AG04450 (cell line): ENCODE measurements at regions not wholly inside any gene's neighbourhood (a gene's known extent, or its start where the extent isn't known, plus 50 kb on each side); places are given as distances from the start of the nearest gene placed in this dataset. TPM values are rescaled to one million over a fixed set of nuclear protein-coding genes. Genes with fewer than 3 reads are reported as not detected.

ENCODE experiments used
- CTCF ChIA-PET: fragments of 300-600, 350-600 bp; formaldehyde crosslinking; extraction: SDS; loops from one replicate; lab custom pipeline; 2022; ENCODE audit warnings: antibody characterized with exemption, inconsistent platforms; lab: Charles Lee
- POLR2A ChIA-PET: fragments of 350-600 bp; formaldehyde crosslinking; extraction: SDS; loops from one replicate; lab custom pipeline; 2021; ENCODE audit warnings: antibody characterized with exemption, inconsistent platforms; lab: Yijun Ruan, JAX
- DNase-seq: peaks from one replicate; pipeline ENCODE4 v3.0.0-alpha.2; 2011; ENCODE audit warnings: low read depth, low spot score
- H3K27ac ChIP-seq: one replicate; pipeline ENCODE4 v1.5.1; 2012; ENCODE audit warnings: low read depth, low read length, control low read depth
- H3K27me3 ChIP-seq: one replicate; pipeline ENCODE4 v1.6.0; 2012; ENCODE audit warnings: low read length; ENCODE audit not compliant: control insufficient read depth, insufficient read depth
- H3K4me3 ChIP-seq: 2 replicates; pipeline ENCODE4 v1.5.1; 2011; ENCODE audit warnings: mild to moderate bottlenecking, low read depth, low read length, control low read depth
- H3K9me3 ChIP-seq: 2 replicates; pipeline ENCODE4 v1.5.1; 2012; ENCODE audit warnings: low read length; ENCODE audit not compliant: control insufficient read depth, insufficient read depth
- small RNA-seq: library from RNA; depleted of rRNA; stranded (forward); fragments of <200 nt; gene quantifications from one replicate; pipeline ENCODE3, GENCODE V24; 2012; ENCODE audit warnings: low read depth; ENCODE audit not compliant: insufficient read length
- TF ChIP-seq, protein P1 (sequence below): IDR thresholded peaks from 2 replicates; pipeline ENCODE4 v1.5.1; 2011; ENCODE audit warnings: low read depth, low read length, control low read depth, inconsistent platforms

DNA sequence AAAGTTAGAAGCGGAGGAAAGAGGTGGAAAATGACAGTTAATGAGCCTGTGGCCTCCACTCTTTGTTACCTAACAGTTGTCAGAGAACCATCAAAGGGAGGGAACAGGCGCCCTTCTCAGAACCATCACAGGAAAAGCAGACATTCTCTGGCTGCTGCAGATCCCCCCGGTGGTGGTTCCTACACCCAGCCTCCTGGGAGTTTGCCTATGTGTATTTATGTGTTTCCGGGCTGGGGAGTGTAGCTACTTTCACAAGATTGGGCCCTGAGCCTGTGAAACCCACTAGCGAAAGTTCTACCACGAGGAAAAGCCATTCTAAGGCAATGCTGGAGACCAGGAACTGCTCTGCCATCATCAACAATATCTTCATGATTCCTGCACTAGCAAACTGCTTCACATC is 52.7 kb upstream of the BCOR start:
- ChIA-PET POLR2A (no interaction called here), CTCF (interaction anchor here (1.6 kb wide), 1 partner anchor 19 kb away, joined by 4 read pairs; no protein-coding TSS in a partner anchor)
- TF ChIP-seq, protein P1, sequence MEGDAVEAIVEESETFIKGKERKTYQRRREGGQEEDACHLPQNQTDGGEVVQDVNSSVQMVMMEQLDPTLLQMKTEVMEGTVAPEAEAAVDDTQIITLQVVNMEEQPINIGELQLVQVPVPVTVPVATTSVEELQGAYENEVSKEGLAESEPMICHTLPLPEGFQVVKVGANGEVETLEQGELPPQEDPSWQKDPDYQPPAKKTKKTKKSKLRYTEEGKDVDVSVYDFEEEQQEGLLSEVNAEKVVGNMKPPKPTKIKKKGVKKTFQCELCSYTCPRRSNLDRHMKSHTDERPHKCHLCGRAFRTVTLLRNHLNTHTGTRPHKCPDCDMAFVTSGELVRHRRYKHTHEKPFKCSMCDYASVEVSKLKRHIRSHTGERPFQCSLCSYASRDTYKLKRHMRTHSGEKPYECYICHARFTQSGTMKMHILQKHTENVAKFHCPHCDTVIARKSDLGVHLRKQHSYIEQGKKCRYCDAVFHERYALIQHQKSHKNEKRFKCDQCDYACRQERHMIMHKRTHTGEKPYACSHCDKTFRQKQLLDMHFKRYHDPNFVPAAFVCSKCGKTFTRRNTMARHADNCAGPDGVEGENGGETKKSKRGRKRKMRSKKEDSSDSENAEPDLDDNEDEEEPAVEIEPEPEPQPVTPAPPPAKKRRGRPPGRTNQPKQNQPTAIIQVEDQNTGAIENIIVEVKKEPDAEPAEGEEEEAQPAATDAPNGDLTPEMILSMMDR = peak; percentile 38
- no peak for DNase-seq
- H3K4me3 ChIP-seq = no peak overlapping the region
- no peaks in the 10 kb centered on the region; the same call in 1 of the 2 replicates for H3K9me3 ChIP-seq
- no peaks in the 10 kb centered on the region for H3K27me3 ChIP-seq
- H3K27ac ChIP-seq = no peak overlapping the region

DNA sequence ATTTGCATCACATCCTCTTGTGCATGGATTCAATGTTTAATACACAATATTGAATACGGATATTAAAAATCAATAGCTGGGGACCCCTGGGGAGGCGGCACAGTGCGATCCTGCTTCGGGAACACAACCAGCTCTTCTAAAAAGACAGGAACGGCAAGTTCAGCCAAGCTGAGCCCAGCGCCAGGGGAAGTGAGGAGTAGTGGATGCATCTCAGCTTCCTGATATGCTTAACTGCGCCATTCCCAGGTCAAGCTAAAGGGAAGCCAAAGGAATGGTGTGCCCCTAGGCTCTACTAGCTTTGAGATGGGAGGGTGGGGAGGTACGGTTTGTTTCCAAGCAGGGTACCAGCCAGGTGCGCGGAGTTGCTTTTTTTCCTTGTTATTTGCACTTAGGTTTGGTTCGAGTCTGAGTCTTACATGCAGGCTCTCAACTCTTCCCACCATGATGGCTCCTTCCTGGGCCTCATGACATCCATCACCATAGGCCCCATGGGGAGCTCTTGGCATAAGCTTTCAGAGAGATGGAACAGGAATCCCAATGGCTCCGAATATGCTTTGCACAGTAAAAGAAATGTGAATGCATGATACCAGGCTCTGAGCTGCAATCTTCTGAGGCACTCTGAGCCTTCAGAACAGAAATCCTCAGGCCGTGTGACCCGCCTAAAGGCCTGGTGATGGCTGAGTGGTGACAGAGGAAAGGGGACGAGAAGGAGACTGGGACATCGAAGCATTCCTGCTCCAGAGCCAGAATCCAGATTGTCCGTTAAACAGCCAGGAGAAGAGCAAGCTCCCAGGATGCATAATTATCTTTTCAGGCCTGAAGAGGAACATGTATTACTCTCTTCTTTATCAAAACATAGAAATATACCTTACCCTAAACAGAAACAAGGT is 51.8 kb upstream of the BCOR start:
- no peaks in the 10 kb centered on the region; the same call in 1 of the 2 replicates for H3K9me3 ChIP-seq
- ChIA-PET POLR2A (interaction anchor here (0.5 to 0.7 kb wide), 3 partner anchors 61 to 408 kb away, joined by 3 to 8 read pairs (median 4); no protein-coding TSS in a partner anchor), CTCF (interaction anchor here (1.6 kb wide), 1 partner anchor 19 kb away, joined by 4 read pairs; no protein-coding TSS in a partner anchor)
- DNase-seq = no peak
- H3K27me3 ChIP-seq = no peaks in the 10 kb centered on the region
- TF ChIP-seq, protein P1 = no peak
- no peak overlapping the region for H3K27ac ChIP-seq
- H3K4me3 ChIP-seq = no peak overlapping the region

DNA sequence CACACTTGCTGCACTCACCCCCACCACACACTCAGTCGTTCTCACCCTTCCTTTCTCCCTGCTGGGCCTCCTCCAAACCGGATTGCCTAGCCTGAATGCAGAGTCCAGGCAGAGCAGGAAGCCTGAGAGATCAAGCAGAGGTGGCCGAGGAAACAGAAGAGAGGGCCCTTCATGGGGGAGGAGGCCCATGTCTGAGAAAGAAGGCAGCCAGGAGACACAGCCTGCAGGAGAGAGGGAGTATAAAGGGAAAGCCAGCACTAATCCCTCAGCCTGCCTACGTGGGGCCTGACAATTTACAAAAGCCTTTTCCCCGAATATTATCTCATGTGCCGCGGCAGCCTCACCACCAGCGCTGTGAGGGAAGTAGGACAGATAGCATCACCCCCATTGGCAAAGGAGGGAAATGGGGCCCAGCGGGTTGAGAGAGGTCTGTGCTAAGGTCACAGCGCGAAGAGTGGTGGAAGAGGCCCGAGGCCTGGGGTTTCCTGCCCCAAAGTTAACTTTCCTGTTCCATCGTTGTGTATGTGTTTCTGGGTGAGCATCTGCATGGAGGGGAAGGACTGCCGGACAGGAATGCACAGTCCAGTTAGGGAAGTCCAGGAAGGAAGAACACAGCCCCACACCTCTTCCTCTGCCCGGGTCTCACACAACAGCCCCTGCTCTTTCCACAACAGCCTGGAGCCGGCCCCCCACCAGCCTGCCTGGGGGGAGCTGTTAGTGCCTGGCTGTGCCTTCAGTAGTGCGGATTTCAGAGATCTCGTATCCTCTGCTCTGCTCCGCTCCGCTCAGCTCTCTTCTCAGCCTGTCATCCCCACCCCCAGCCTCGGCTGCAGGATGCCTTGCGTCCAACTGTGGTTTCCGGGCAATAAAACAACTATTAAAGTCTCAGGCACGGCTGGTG is 50.9 kb upstream of the BCOR start:
- ChIA-PET POLR2A (no interaction called here), CTCF (interaction anchor here (1.6 kb wide), 1 partner anchor 20 kb away, joined by 4 read pairs; no protein-coding TSS in a partner anchor)
- H3K27me3 ChIP-seq = no peaks in the 10 kb centered on the region
- H3K27ac ChIP-seq = no peak overlapping the region
- TF ChIP-seq, protein P1 = no peak
- H3K9me3 ChIP-seq = no peaks in the 10 kb centered on the region; the same call in 1 of the 2 replicates
- no peak for DNase-seq
- H3K4me3 ChIP-seq = no peak overlapping the region

DNA sequence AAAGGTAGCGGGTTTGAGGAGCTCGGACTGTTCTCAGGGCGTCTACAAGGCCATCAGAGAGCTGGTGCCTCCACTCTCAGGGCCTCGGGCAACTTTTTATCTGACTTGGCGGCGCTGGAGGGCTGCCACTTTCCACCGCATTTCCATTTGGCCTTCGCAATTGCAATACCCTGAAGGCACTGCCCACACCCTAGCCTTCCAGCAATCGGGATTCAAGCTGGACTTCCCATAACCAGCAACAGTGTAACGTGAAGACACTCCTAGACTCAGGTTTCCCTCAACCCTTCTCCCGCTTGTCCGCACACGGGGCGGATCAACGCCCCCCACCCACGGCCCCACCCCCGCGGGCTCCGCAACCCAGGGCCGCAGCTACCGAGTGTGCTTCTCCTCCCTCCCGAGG is 50.2 kb upstream of the BCOR start:
- Histone ChIP-seq H3K4me3 (no peak overlapping the region), H3K27ac (no peak overlapping the region), H3K27me3 (no peaks in the 10 kb centered on the region), H3K9me3 (no peaks in the 10 kb centered on the region; the same call in 1 of the 2 replicates)
- no peak for DNase-seq
- POLR2A ChIA-PET = no interaction called here
- CTCF ChIA-PET = no interaction called here
- TF ChIP-seq, protein P1 = no peak

Small RNA genes in the stretch of these regions (small RNA-seq; reads per million reads assigned to genes)
- gene RF00019 = not detected
